Glutamatergic neuron (in vitro differentiated cells): ENCODE measurements at regions not wholly inside any gene's neighbourhood (a gene's known extent, or its start where the extent isn't known, plus 50 kb on each side); places are given as distances from the start of the nearest gene placed in this dataset.

Experiments used
- DNase-seq: peaks from one replicate; pipeline ENCODE4 v3.0.0; 2022
- H3K27ac Mint-ChIP-seq: one replicate; pipeline ENCODE4 v1.8.0; 2020; ENCODE audit warnings: mild to moderate bottlenecking, mixed read lengths, inconsistent platforms; ENCODE audit not compliant: unreplicated experiment
- H3K27me3 Mint-ChIP-seq: one replicate; pipeline ENCODE4 v1.8.0; 2020; ENCODE audit warnings: mild to moderate bottlenecking, moderate library complexity, mixed read lengths, inconsistent platforms; ENCODE audit not compliant: unreplicated experiment
- H3K36me3 Mint-ChIP-seq: one replicate; pipeline ENCODE4 v1.8.0; 2020; ENCODE audit warnings: mild to moderate bottlenecking, mixed read lengths, inconsistent platforms; ENCODE audit not compliant: unreplicated experiment
- H3K4me1 Mint-ChIP-seq: one replicate; pipeline ENCODE4 v1.8.0; 2020; ENCODE audit warnings: mild to moderate bottlenecking, low read depth, mixed read lengths, inconsistent platforms; ENCODE audit not compliant: unreplicated experiment
- H3K4me3 Mint-ChIP-seq: one replicate; pipeline ENCODE4 v1.8.0; 2020; ENCODE audit warnings: mild to moderate bottlenecking, mixed read lengths, inconsistent platforms; ENCODE audit not compliant: unreplicated experiment
- H3K9me3 Mint-ChIP-seq: one replicate; pipeline ENCODE4 v1.8.0; 2020; ENCODE audit warnings: mild to moderate bottlenecking, moderate library complexity, mixed read lengths, inconsistent platforms; ENCODE audit not compliant: unreplicated experiment
- TF ChIP-seq, protein P1 (sequence below): fragments of 200-600 bp; sonication (generic); IDR thresholded peaks from one replicate; pipeline ENCODE4 v1.5.0; 2021; ENCODE audit not compliant: partially characterized antibody, unreplicated experiment

DNA sequence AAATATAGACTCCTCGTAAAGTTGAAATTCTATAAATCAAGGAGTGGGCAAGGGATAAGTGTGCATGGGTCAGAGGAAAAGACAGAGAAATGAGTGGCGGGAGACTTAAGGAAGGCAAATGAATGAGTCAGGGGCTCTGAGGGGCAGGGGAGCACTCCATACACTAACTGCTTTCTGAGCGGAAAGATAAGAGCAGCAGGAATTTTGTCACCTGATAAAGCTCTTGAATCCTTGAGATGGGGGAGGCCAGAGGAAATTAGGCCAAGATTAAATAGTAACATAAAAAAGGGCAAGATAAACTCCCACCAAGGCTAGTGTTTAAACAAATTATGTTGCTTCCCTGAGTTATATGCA, 191.0 kb upstream of the S1PR3 start:
- Mint-ChIP-seq H3K27me3 (peaks cover 3% of the 10 kb centered on the region), H3K27ac (no peak overlapping the region), H3K9me3 (peaks cover 3% of the 10 kb centered on the region), H3K36me3 (no peaks in the 10 kb centered on the region), H3K4me1 (no peaks in the 10 kb centered on the region), H3K4me3 (no peak overlapping the region)
- no peak for DNase-seq
- TF ChIP-seq, protein P1, sequence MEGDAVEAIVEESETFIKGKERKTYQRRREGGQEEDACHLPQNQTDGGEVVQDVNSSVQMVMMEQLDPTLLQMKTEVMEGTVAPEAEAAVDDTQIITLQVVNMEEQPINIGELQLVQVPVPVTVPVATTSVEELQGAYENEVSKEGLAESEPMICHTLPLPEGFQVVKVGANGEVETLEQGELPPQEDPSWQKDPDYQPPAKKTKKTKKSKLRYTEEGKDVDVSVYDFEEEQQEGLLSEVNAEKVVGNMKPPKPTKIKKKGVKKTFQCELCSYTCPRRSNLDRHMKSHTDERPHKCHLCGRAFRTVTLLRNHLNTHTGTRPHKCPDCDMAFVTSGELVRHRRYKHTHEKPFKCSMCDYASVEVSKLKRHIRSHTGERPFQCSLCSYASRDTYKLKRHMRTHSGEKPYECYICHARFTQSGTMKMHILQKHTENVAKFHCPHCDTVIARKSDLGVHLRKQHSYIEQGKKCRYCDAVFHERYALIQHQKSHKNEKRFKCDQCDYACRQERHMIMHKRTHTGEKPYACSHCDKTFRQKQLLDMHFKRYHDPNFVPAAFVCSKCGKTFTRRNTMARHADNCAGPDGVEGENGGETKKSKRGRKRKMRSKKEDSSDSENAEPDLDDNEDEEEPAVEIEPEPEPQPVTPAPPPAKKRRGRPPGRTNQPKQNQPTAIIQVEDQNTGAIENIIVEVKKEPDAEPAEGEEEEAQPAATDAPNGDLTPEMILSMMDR = no peak

DNA sequence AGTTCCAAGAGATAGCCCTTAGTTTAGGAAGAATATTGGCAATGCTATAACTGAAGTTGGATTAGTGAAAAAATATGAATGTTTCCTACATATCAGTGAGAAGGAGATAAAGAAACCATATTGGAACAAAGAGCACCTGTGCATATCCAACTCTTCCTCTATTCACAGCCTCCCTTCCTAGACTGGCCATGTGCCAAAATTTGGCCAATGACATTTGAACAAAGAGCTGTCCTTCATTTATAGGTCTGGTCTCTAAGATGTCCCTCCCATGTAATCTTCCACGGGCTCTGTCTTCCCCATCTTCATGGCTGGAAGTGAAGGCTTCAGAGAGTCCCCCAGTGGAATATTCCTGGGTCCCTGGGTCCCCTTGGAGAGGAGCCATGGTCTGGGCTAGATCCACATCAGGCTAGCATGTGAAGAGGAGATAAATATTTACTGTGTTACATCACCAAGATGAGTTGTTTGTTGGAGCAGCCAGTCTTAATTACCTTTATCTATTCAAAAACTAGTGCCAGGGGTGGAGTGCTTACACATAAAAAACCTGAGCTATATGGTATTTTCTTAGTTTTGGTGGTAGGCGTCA, 190.0 kb upstream of the S1PR3 start:
- Mint-ChIP-seq H3K27me3 (peaks cover 3% of the 10 kb centered on the region), H3K36me3 (peaks cover 2% of the 10 kb centered on the region), H3K9me3 (peaks cover 3% of the 10 kb centered on the region), H3K4me3 (no peak overlapping the region), H3K27ac (no peak overlapping the region), H3K4me1 (no peaks in the 10 kb centered on the region)
- TF ChIP-seq, protein P1 = no peak
- DNase-seq = no peak

DNA sequence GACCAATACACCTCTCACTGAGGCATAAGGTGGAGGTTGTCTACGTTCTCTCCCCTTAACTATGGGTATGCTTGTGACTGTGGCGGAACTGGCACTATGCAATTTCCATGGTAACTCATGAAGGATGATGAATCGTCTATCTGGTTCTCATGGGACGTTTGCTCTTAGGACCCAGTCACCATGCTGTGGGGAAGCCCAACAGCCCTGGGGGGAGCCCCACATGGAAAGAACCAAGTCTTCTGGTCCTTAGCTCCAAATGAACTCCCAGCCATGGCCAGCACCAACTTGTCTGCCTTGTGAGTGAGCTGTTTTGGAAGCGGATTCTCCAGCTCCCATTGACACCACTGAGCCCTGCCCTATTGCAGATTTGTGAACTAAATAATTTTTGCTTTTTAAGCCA, 188.7 kb upstream of the S1PR3 start:
- Mint-ChIP-seq H3K36me3 (peaks cover 5% of the 10 kb centered on the region), H3K27me3 (peaks cover under 1% of the 10 kb centered on the region), H3K9me3 (peaks cover 3% of the 10 kb centered on the region), H3K4me1 (no peaks in the 10 kb centered on the region), H3K27ac (no peak overlapping the region), H3K4me3 (no peak overlapping the region)
- no peak for DNase-seq
- TF ChIP-seq, protein P1 = no peak

DNA sequence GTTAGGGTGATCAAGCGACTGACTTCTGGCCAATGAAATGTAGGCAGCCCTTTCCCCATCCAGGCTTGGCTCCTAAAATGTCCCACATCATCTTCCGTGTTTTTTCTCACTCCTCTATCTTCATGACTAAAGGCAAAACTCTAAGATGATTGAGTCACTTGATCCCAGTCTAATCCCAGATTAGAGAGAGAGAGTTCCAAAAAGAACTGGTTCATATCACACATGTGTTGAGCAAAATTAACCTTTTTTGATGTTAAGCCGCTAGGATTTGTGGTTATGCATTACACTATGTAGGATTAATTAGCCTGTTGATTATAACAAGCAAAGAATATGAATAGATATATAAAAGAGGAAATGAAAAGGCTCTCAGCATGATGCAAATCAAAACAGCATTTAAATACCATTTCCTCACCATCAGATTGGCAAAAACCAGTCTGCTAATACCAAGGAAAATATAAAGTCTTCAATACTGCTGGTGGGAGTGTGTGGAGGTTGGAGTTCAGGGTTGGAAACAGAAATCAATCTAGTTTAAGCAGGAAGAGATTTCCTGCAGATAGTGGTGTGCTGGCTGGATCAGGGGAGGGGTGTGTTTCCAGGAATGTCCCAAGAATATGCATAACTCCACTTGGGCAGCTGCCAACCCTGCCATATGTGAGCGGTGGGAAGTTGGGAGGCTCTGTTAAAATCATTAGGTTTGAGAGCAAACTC, 187.6 kb upstream of the S1PR3 start:
- no peaks in the 10 kb centered on the region for H3K4me1 Mint-ChIP-seq
- DNase-seq = no peak
- peaks cover 3% of the 10 kb centered on the region for H3K9me3 Mint-ChIP-seq
- TF ChIP-seq, protein P1 = no peak
- H3K27me3 Mint-ChIP-seq = no peaks in the 10 kb centered on the region
- no peak overlapping the region for H3K27ac Mint-ChIP-seq
- H3K36me3 Mint-ChIP-seq = peaks cover 5% of the 10 kb centered on the region
- H3K4me3 Mint-ChIP-seq = no peak overlapping the region

DNA sequence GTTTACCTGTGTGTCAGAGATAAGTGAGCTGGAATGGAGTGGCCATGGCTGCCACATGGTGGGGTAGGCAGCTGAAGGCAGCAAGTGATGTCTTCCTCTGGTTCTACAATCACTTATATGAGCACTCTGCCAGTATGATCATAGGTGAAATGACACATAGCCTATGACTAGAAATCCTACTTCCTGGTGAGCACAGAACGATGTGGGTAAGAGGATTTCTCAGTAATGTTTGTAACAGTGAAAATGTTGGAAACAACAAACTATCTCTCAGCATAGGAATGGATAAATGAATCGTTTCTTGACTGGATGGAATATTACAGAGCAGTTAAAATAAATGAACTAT, 187.0 kb upstream of the S1PR3 start:
- peaks cover 5% of the 10 kb centered on the region for H3K36me3 Mint-ChIP-seq
- no peaks in the 10 kb centered on the region for H3K27me3 Mint-ChIP-seq

More for the DNA sequence above, 187.0 kb upstream of the S1PR3 start:
- Mint-ChIP-seq H3K27ac (no peak overlapping the region), H3K4me3 (no peak overlapping the region), H3K9me3 (peaks cover 3% of the 10 kb centered on the region), H3K4me1 (no peaks in the 10 kb centered on the region)
- no peak for DNase-seq
- TF ChIP-seq, protein P1 = no peak
